MCF 10A (cell line): ENCODE measurements at regions not wholly inside any gene's neighbourhood (a gene's known extent, or its start where the extent isn't known, plus 50 kb on each side); places are given as distances from the start of the nearest gene placed in this dataset.
A peak's percentile ranks its signal among the peaks of the same experiment; 100 is the strongest.
"Not testable (repeated sequence)": the region's sequence is repeated elsewhere in the genome, so short reads cannot be mapped to it uniquely, and the experiment has no call there.

Experiments
- BruUV-seq: library from RNA; stranded (reverse); fragments of 400-500 nt; replicated peaks from 2 replicates; lab custom pipeline; 2021; lab: Mats Ljungman, UMichigan
- CTCF ChIA-PET: fragments of 300-600 bp; sonication (Branson Sonifier 250); formaldehyde crosslinking; extraction: SDS; loops from one replicate; lab custom pipeline; 2021; ENCODE audit warnings: antibody characterized with exemption, inconsistent platforms; lab: Yijun Ruan, JAX
- POLR2A ChIA-PET: fragments of 300-600, 350-650 bp; sonication (Branson Sonifier 250); formaldehyde crosslinking; extraction: SDS; loops from one replicate; lab custom pipeline; 2020; ENCODE audit warnings: antibody characterized with exemption, inconsistent platforms; lab: Yijun Ruan, JAX
- DNase-seq: peaks from one replicate; pipeline ENCODE4 v3.0.0-alpha.2; 2018; ENCODE audit not compliant: unreplicated experiment
- H3K27ac Mint-ChIP-seq: one replicate; pipeline ENCODE4 v1.8.0; 2022; ENCODE audit warnings: mild to moderate bottlenecking, low read depth, mixed read lengths; ENCODE audit not compliant: unreplicated experiment
- H3K27me3 Mint-ChIP-seq: one replicate; pipeline ENCODE4 v1.8.0; 2022; ENCODE audit warnings: mixed read lengths; ENCODE audit not compliant: insufficient read depth, unreplicated experiment
- H3K36me3 Mint-ChIP-seq: one replicate; pipeline ENCODE4 v1.8.0; 2022; ENCODE audit warnings: mild to moderate bottlenecking, moderate library complexity, mixed read lengths; ENCODE audit not compliant: insufficient read depth, unreplicated experiment
- H3K4me1 Mint-ChIP-seq: one replicate; pipeline ENCODE4 v1.8.0; 2022; ENCODE audit warnings: mixed read lengths; ENCODE audit not compliant: insufficient read depth, unreplicated experiment
- H3K4me3 Mint-ChIP-seq: one replicate; pipeline ENCODE4 v1.8.0; 2022; ENCODE audit warnings: mild to moderate bottlenecking, moderate library complexity, mixed read lengths; ENCODE audit not compliant: unreplicated experiment
- H3K9me3 Mint-ChIP-seq: one replicate; pipeline ENCODE4 v1.8.0; 2022; ENCODE audit warnings: mixed read lengths; ENCODE audit not compliant: unreplicated experiment
- intact Hi-C: fragments of 100-400 bp; cut with micrococcal nuclease; formaldehyde crosslinking; loops from 2 replicates; pipeline ENCODE4 v1.14.1; 2022
- TF ChIP-seq, protein P1 (sequence below): fragments of 200-600 bp; IDR thresholded peaks from one replicate; pipeline ENCODE4 v1.8.0; 2022; ENCODE audit warnings: antibody characterized with exemption, mild to moderate bottlenecking; ENCODE audit not compliant: unreplicated experiment

- intact Hi-C loops: no loop called here
- Mint-ChIP-seq H3K4me3 (no peak overlapping the region), H3K27me3 (peaks cover 14% of the 10 kb centered on the region), H3K36me3 (no peaks in the 10 kb centered on the region), H3K9me3 (no peaks in the 10 kb centered on the region), H3K4me1 (no peaks in the 10 kb centered on the region), H3K27ac (no peak overlapping the region)
- ChIA-PET POLR2A (no interaction called here), CTCF (no interaction called here)
- no TSS peak for BruUV-seq
- TF ChIP-seq, protein P1, sequence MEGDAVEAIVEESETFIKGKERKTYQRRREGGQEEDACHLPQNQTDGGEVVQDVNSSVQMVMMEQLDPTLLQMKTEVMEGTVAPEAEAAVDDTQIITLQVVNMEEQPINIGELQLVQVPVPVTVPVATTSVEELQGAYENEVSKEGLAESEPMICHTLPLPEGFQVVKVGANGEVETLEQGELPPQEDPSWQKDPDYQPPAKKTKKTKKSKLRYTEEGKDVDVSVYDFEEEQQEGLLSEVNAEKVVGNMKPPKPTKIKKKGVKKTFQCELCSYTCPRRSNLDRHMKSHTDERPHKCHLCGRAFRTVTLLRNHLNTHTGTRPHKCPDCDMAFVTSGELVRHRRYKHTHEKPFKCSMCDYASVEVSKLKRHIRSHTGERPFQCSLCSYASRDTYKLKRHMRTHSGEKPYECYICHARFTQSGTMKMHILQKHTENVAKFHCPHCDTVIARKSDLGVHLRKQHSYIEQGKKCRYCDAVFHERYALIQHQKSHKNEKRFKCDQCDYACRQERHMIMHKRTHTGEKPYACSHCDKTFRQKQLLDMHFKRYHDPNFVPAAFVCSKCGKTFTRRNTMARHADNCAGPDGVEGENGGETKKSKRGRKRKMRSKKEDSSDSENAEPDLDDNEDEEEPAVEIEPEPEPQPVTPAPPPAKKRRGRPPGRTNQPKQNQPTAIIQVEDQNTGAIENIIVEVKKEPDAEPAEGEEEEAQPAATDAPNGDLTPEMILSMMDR: no peak
- no peak for DNase-seq
Measured at GRCh38 chr2:41031282-41031681, 579.4 kb upstream of the SLC8A1 start.

- no peak overlapping the region for H3K4me3 Mint-ChIP-seq
- DNase-seq: no peak
- no peaks in the 10 kb centered on the region for H3K36me3 Mint-ChIP-seq
- no peak overlapping the region for H3K27ac Mint-ChIP-seq
- CTCF ChIA-PET: interaction anchor here (0.6 to 0.9 kb wide), 2 partner anchors 71 to 665 kb away, joined by 3 to 4 read pairs; no protein-coding TSS in a partner anchor
- intact Hi-C loops: no loop called here
- peaks cover 14% of the 10 kb centered on the region for H3K27me3 Mint-ChIP-seq
- TF ChIP-seq, protein P1: no peak
- no TSS peak for BruUV-seq
- POLR2A ChIA-PET: no interaction called here
- H3K4me1 Mint-ChIP-seq: no peaks in the 10 kb centered on the region
- H3K9me3 Mint-ChIP-seq: no peaks in the 10 kb centered on the region
Measured at GRCh38 chr2:41032715-41033114, 580.8 kb upstream of the SLC8A1 start.

- no peak for DNase-seq
- peaks cover 1% of the 10 kb centered on the region for H3K4me1 Mint-ChIP-seq
- no peaks in the 10 kb centered on the region for H3K36me3 Mint-ChIP-seq
- CTCF ChIA-PET: interaction anchor here (0.6 to 0.9 kb wide), 2 partner anchors 70 to 665 kb away, joined by 3 to 4 read pairs; no protein-coding TSS in a partner anchor
- intact Hi-C loops: no loop called here
- no peaks in the 10 kb centered on the region for H3K9me3 Mint-ChIP-seq
- H3K4me3 Mint-ChIP-seq: no peak overlapping the region
- H3K27ac Mint-ChIP-seq: no peak overlapping the region
- TF ChIP-seq, protein P1: no peak
- H3K27me3 Mint-ChIP-seq: peaks cover 14% of the 10 kb centered on the region
- BruUV-seq: no TSS peak
- POLR2A ChIA-PET: no interaction called here
Measured at GRCh38 chr2:41033127-41033526, 581.2 kb upstream of the SLC8A1 start.

DNA sequence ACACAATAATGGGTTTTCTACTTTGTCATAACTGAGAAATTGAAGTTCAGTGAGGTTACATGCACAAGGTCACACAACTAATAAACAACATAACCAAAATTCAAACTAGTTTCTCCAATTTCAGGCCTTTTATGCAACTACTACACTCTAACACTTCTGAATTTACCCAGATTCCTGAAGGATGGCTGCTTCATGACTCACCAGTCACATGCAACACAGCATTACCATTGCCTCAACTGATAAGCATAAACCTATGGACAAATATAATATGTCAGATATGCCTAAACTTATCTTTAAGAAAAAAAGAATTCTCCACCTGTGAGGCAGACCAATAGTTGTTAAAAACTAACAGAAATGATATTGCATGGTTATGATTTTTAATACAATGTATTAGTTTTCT lies 586.5 kb upstream of the SLC8A1 start:
- TF ChIP-seq, protein P1: no peak
- Mint-ChIP-seq H3K27ac (no peak overlapping the region), H3K4me1 (peaks cover 5% of the 10 kb centered on the region), H3K27me3 (no peaks in the 10 kb centered on the region), H3K36me3 (no peaks in the 10 kb centered on the region), H3K9me3 (no peaks in the 10 kb centered on the region), H3K4me3 (no peak overlapping the region)
- CTCF ChIA-PET: no interaction called here
- BruUV-seq: no TSS peak
- peak; percentile 11 for DNase-seq
- intact Hi-C loops: no loop called here
- POLR2A ChIA-PET: no interaction called here

GRCh38 chr2:41039750-41040149 lies 587.9 kb upstream of the SLC8A1 start:
- H3K27ac Mint-ChIP-seq, POLR2A ChIA-PET, intact Hi-C loops, DNase-seq, H3K4me3 Mint-ChIP-seq, BruUV-seq, H3K4me1 Mint-ChIP-seq, H3K27me3 Mint-ChIP-seq, H3K9me3 Mint-ChIP-seq, H3K36me3 Mint-ChIP-seq, CTCF ChIA-PET: not testable (repeated sequence)
